ENCODE measurements at regions not wholly inside any gene's neighbourhood (a gene's known extent, or its start where the extent isn't known, plus 50 kb on each side); places are given as distances from the start of the nearest gene placed in this dataset.
"Not testable (repeated sequence)": the region's sequence is repeated elsewhere in the genome, so short reads cannot be mapped to it uniquely, and the experiment has no call there.

DNA sequence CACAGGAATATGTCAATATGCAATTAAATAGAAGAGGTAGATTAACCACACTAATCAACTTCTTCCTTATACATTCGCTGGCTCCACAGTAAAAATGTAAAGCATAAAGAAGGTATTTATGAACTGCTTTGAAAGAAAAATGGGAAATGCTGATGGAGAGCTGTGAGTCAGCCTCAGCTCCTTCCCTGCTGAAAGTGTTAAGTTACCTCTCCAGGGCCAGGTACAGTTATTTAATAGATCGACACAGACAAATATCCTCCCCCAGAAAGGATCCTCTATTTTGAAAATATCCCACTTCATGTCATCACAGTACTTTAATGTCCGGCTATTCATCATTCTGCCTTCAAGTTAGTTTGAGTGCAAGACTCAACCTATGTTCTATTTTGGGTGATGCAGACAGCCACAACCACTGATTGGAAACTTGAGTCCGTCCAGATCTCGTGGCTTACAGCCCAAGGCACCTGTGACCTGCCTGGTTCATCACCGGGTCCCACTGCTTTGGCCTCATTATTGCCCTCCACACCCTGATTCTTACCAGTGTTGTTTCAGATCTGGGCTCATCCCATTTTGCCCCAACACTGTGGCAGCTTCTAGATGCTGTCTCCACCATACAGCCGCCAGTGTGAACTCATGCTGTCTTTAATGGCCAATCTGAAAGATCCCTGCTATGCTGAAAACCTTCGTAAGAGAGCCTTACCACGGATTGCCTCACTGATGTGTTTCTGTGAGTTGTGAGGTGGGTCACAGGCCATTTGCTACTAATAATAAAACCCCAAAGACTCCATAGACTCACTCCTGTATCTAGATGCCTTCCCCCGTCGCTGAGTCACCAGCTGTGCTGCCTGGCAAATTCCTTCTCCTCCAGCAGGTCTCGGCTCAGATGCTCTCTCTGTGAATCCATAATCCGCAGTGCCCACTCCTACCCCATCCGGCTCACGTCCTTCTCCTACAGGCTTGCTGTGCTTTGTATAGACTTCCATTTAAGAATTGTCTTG, 56.2 kb upstream of the DDAH1 start:
- DNase-seq (ENCODE audit: low read depth) = peak; percentile 88

DNA sequence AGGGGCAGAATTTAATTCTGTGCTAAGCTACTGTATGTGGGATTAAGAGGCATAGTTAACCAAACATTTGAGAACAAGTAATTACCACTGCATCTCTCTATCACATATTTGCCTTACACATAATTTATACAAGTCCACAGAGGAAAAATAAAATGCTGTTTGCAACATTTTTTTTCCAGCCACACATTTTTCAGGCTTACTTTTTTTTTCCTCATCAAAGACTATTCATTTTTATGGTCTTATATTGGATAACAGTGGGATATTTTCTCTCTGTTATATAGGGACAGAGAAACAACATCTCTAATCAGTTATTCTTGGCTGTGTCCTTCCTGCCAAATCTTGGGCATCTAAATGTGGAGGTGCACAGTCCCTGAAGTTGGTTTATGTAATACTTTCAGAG, 57.5 kb upstream of the DDAH1 start:
- not testable (repeated sequence) for DNase-seq (ENCODE audit: low read depth)

DNA sequence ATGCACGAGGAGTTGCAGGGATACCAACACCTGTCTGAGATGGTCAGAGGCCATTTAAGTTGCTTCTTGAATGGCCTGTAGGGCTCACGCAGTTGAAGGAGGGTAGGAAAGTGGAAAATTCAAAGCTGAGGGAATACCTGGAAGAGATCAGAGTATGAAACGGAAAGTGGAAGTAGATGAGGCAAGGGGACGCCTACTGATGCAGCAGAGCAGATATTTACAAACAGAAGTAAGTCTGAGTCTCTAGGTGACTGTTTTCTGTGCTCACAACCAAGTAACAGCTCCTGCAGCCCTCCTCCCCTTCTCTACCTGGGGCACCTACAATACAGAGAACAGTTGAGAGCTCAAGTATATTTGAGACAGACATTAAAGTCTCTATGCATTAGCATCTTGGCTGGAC, 57.5 kb upstream of the CCN1 start:
- not testable (repeated sequence) for DNase-seq (ENCODE audit: low read depth)

DNA sequence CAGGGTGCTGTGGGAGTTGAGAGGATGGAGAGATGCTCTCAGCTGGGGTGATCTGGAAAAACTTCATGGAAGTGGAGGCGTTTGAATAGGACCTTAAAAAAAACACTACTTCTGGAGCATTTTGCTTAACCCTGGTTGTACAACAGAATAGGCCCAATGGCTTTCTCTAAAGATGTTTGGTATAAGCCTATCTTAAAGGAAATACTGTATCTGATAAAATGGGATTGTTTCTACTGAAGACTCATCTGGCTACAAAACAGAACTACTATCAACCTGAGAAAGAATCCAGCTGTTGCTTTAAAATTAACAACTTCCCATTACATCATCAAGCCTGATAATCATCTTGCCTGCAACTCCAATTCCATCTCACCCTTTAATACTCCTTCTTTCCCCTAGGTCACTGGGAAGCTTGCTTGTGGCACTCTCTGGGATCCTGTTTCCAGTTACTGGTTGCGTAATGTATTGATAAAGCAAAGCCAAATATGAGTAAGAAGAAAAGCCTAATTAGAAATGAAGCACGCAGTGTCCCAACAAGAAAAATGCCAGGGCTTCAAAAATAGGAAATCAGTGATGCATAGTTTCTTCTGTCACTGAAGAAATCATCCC, 56.2 kb upstream of the CCN1 start:
- not testable (repeated sequence) for DNase-seq (ENCODE audit: low read depth)

DNA sequence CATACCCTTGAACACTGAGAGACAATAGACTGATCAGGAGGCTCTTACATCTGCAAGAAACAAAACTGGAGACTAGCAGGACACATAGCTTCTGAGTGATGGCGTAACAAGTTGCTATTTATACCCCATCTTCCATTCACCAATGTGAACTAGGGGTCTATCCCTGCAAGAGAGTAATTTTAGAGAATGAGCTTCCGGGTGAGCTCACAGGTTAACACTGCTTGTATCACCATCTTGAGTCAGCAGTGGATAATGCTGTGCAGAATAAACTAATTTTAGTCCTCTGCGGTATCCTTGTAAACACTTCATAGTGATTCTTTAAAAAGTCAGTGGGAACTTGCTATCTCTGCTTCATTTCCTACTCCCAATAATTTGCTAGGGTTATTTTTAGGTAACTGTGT, 55.0 kb upstream of the CCN1 start:
- peak; percentile 56 for DNase-seq (ENCODE audit: low read depth)

DNA sequence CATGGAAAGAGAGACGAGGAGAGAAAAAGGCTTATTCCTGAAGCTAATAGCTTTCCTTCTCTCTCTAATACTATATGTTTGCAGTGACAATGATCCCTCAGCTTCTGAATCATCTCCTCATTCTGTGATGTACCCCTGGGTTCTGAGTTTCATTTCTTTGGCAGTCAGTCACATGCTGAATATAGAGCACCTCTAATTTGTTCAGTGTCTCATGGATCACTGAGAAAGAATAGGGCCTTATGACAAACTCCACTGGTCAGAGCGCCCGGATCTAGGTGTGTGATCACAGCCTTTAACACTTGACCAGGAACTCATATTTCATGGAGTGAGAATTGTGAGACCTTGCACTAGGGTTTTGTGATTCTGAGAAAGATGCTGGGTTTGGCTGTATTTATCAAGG, 54.3 kb upstream of the CCN1 start:
- not testable (repeated sequence) for DNase-seq (ENCODE audit: low read depth)

DNA sequence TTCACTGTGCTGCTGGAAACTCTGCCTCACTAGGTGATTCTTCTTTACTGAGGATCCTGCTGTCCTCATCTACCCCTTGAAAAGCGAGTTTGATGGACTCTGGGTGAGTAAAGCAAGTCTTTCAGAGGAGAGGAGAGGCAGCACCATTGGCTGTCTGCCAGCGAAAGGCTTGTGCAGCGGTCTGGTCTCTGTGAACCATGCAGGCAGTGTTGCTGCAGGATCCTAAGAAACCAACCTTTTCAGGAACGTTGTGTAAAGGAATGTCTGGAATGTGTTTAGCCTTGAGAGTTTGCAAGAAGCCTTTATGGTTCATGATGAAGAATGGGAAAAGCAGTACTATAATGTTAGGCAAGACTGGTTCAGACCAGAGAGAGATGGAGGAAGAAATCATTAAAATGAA, 53.4 kb upstream of the CCN1 start:
- peak; percentile 92 for DNase-seq (ENCODE audit: low read depth)
